ENCODE measurements at regions not wholly inside any gene's neighbourhood (a gene's known extent, or its start where the extent isn't known, plus 50 kb on each side); places are given as distances from the start of the nearest gene placed in this dataset.

DNA sequence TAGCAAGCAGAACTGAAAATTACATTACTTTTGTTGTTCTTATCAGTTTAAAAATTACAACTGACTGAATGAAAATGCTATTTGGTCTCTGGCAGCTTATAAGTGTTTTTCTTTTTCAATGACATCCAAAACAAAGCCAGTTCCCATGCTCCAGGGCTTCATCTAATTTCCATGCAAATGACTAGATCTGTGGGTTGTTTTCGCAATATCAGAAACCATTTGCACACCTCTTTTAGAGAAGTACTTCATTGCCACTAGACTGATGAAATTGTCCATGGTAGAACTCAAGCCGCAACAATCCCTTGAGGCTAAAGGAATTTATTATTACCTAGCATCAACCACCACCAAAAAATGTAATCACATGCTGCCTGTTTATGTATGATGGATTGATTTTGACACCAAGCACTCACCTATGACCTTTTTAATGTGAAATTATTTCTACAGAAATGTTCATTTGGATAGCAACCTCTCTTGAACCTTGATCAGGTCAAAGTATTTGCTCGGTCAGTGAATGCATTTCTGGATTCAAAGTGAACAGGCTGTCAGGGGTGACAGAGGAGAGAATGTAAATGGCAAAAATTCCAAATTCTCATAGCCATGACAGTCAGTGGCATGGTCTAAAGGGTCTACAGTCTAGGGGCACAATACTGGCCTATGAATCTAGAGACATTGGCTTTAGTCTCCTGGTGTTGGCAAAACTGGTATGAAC lies 769.3 kb downstream of the SORCS1 start:
- H3K9ac ChIP-seq (ENCODE audit: low read depth in 1 of 2, low read length in 2 of 2): no peak overlapping the region
- no peak overlapping the region for H3K27ac ChIP-seq (ENCODE audit: low read depth in 2 of 2, low read length in 2 of 2)
- H3K9me3 ChIP-seq (ENCODE audit: control insufficient read depth in 2 of 2, low read length in 2 of 2): no peaks in the 10 kb centered on the region
- no peaks in the 10 kb centered on the region for H3K4me1 ChIP-seq (ENCODE audit: control insufficient read depth in 2 of 2, insufficient read depth in 2 of 2, low read length in 2 of 2)
- H3K27me3 ChIP-seq (ENCODE audit: control insufficient read depth in 2 of 2, insufficient read depth in 2 of 2, low read length in 2 of 2): no peaks in the 10 kb centered on the region
- no peaks in the 10 kb centered on the region for H3K36me3 ChIP-seq (ENCODE audit: control insufficient read depth in 2 of 2, insufficient read depth in 2 of 2, low read length in 2 of 2)
- no peak overlapping the region for H3K4me3 ChIP-seq (ENCODE audit: low read length in 2 of 2)

- Histone ChIP-seq H3K9ac (ENCODE audit: low read depth in 1 of 2, low read length in 2 of 2) (no peak overlapping the region), H3K9me3 (ENCODE audit: control insufficient read depth in 2 of 2, low read length in 2 of 2) (no peaks in the 10 kb centered on the region), H3K4me1 (ENCODE audit: control insufficient read depth in 2 of 2, insufficient read depth in 2 of 2, low read length in 2 of 2) (no peaks in the 10 kb centered on the region), H3K4me3 (ENCODE audit: low read length in 2 of 2) (no peak overlapping the region), H3K27me3 (ENCODE audit: control insufficient read depth in 2 of 2, insufficient read depth in 2 of 2, low read length in 2 of 2) (no peaks in the 10 kb centered on the region), H3K27ac (ENCODE audit: low read depth in 2 of 2, low read length in 2 of 2) (no peak overlapping the region), H3K36me3 (ENCODE audit: control insufficient read depth in 2 of 2, insufficient read depth in 2 of 2, low read length in 2 of 2) (no peaks in the 10 kb centered on the region)
Measured at GRCh38 chr10:106392778-106393177, 771.7 kb downstream of the SORCS1 start.

DNA sequence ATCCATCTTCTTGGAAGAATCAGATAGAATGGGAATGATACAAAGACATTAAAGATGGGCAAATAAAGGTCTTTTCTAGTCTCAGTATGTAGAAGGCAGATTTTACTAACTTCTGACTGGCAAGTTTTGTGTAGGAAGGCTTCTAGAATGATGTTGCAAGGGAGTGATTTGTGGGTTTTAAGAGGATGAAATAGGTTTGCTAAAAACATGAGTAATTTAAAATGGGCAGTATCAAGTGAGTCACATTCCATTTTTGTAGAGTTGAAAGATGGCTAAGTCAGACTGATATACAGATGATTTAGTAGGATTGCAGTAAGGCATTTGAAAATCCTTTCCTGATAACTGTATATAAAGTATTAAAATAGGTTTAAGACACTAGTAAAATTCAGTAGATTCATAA lies 777.4 kb downstream of the SORCS1 start:
- Histone ChIP-seq H3K4me1 (ENCODE audit: control insufficient read depth in 2 of 2, insufficient read depth in 2 of 2, low read length in 2 of 2) (no peaks in the 10 kb centered on the region), H3K9me3 (ENCODE audit: control insufficient read depth in 2 of 2, low read length in 2 of 2) (no peaks in the 10 kb centered on the region), H3K36me3 (ENCODE audit: control insufficient read depth in 2 of 2, insufficient read depth in 2 of 2, low read length in 2 of 2) (no peaks in the 10 kb centered on the region), H3K9ac (ENCODE audit: low read depth in 1 of 2, low read length in 2 of 2) (no peak overlapping the region), H3K4me3 (ENCODE audit: low read length in 2 of 2) (no peak overlapping the region), H3K27ac (ENCODE audit: low read depth in 2 of 2, low read length in 2 of 2) (no peak overlapping the region), H3K27me3 (ENCODE audit: control insufficient read depth in 2 of 2, insufficient read depth in 2 of 2, low read length in 2 of 2) (no peaks in the 10 kb centered on the region)

DNA sequence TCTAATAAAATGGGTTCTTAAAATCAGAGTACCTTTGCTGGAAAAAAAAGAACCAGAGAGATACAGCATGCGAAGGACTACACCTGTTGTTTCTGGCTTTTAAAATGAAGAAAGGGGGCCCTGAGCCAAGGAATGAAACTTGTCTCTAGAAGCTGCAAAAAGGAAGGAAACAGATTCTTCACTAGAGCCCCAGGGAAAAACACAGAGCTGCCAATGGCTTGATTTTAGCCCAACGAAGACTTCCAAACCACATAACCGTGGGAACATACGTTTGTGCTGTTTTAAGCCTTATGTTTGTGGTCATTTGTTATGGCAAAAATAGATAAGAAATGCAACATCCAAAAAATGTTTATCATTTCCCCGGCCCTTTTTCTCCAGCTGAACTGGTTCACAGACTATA lies 780.0 kb downstream of the SORCS1 start:
- H3K27ac ChIP-seq (ENCODE audit: low read depth in 2 of 2, low read length in 2 of 2): no peak overlapping the region
- no peaks in the 10 kb centered on the region for H3K36me3 ChIP-seq (ENCODE audit: control insufficient read depth in 2 of 2, insufficient read depth in 2 of 2, low read length in 2 of 2)
- H3K27me3 ChIP-seq (ENCODE audit: control insufficient read depth in 2 of 2, insufficient read depth in 2 of 2, low read length in 2 of 2): no peaks in the 10 kb centered on the region
- no peaks in the 10 kb centered on the region for H3K9me3 ChIP-seq (ENCODE audit: control insufficient read depth in 2 of 2, low read length in 2 of 2)
- no peaks in the 10 kb centered on the region for H3K4me1 ChIP-seq (ENCODE audit: control insufficient read depth in 2 of 2, insufficient read depth in 2 of 2, low read length in 2 of 2)
- no peak overlapping the region for H3K9ac ChIP-seq (ENCODE audit: low read depth in 1 of 2, low read length in 2 of 2)
- H3K4me3 ChIP-seq (ENCODE audit: low read length in 2 of 2): no peak overlapping the region

GRCh38 chr10:106380706-106381105 lies 783.8 kb downstream of the SORCS1 start:
- Histone ChIP-seq H3K36me3 (ENCODE audit: control insufficient read depth in 2 of 2, insufficient read depth in 2 of 2, low read length in 2 of 2) (no peaks in the 10 kb centered on the region), H3K4me3 (ENCODE audit: low read length in 2 of 2) (no peak overlapping the region), H3K9me3 (ENCODE audit: control insufficient read depth in 2 of 2, low read length in 2 of 2) (no peaks in the 10 kb centered on the region), H3K4me1 (ENCODE audit: control insufficient read depth in 2 of 2, insufficient read depth in 2 of 2, low read length in 2 of 2) (no peaks in the 10 kb centered on the region), H3K9ac (ENCODE audit: low read depth in 1 of 2, low read length in 2 of 2) (no peak overlapping the region), H3K27me3 (ENCODE audit: control insufficient read depth in 2 of 2, insufficient read depth in 2 of 2, low read length in 2 of 2) (no peaks in the 10 kb centered on the region), H3K27ac (ENCODE audit: low read depth in 2 of 2, low read length in 2 of 2) (no peak overlapping the region)

DNA sequence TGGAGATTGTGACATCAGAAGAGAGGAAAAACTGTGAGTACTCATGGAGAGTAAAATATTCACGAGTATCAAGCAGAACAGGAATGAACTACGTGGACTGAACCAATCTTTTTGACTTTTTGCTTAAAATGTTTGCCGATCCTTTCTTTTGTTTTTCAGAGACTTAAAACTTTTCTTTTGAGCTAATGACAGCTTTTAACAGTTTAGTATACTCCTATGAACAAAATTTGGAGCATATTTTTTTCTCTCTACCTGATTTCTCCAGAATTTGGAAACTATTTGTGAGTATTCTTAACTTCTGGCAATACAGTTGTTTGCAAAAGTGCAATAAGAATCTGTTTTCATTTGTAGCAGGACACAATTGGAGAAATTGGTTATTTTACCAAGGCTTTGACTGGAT lies 786.3 kb downstream of the SORCS1 start:
- Histone ChIP-seq H3K4me3 (ENCODE audit: low read length in 2 of 2) (no peak overlapping the region), H3K9ac (ENCODE audit: low read depth in 1 of 2, low read length in 2 of 2) (no peak overlapping the region), H3K36me3 (ENCODE audit: control insufficient read depth in 2 of 2, insufficient read depth in 2 of 2, low read length in 2 of 2) (no peaks in the 10 kb centered on the region), H3K27ac (ENCODE audit: low read depth in 2 of 2, low read length in 2 of 2) (no peak overlapping the region), H3K27me3 (ENCODE audit: control insufficient read depth in 2 of 2, insufficient read depth in 2 of 2, low read length in 2 of 2) (no peaks in the 10 kb centered on the region), H3K9me3 (ENCODE audit: control insufficient read depth in 2 of 2, low read length in 2 of 2) (no peaks in the 10 kb centered on the region), H3K4me1 (ENCODE audit: control insufficient read depth in 2 of 2, insufficient read depth in 2 of 2, low read length in 2 of 2) (no peaks in the 10 kb centered on the region)

GRCh38 chr10:106370751-106371150 lies 793.8 kb downstream of the SORCS1 start:
- no peaks in the 10 kb centered on the region for H3K4me1 ChIP-seq (ENCODE audit: control insufficient read depth in 2 of 2, insufficient read depth in 2 of 2, low read length in 2 of 2)
- no peaks in the 10 kb centered on the region for H3K9me3 ChIP-seq (ENCODE audit: control insufficient read depth in 2 of 2, low read length in 2 of 2)
- no peak overlapping the region for H3K9ac ChIP-seq (ENCODE audit: low read depth in 1 of 2, low read length in 2 of 2)
- no peaks in the 10 kb centered on the region for H3K36me3 ChIP-seq (ENCODE audit: control insufficient read depth in 2 of 2, insufficient read depth in 2 of 2, low read length in 2 of 2)
- H3K27ac ChIP-seq (ENCODE audit: low read depth in 2 of 2, low read length in 2 of 2): no peak overlapping the region
- H3K4me3 ChIP-seq (ENCODE audit: low read length in 2 of 2): no peak overlapping the region
- no peaks in the 10 kb centered on the region for H3K27me3 ChIP-seq (ENCODE audit: control insufficient read depth in 2 of 2, insufficient read depth in 2 of 2, low read length in 2 of 2)

- Histone ChIP-seq H3K4me1 (ENCODE audit: control insufficient read depth in 2 of 2, insufficient read depth in 2 of 2, low read length in 2 of 2) (no peaks in the 10 kb centered on the region), H3K36me3 (ENCODE audit: control insufficient read depth in 2 of 2, insufficient read depth in 2 of 2, low read length in 2 of 2) (no peaks in the 10 kb centered on the region), H3K9ac (ENCODE audit: low read depth in 1 of 2, low read length in 2 of 2) (no peak overlapping the region), H3K27ac (ENCODE audit: low read depth in 2 of 2, low read length in 2 of 2) (no peak overlapping the region), H3K27me3 (ENCODE audit: control insufficient read depth in 2 of 2, insufficient read depth in 2 of 2, low read length in 2 of 2) (no peaks in the 10 kb centered on the region), H3K9me3 (ENCODE audit: control insufficient read depth in 2 of 2, low read length in 2 of 2) (peaks cover 0 to 2% of the 10 kb centered on the region in 2 donors), H3K4me3 (ENCODE audit: low read length in 2 of 2) (no peak overlapping the region)
Measured at GRCh38 chr10:106360870-106361269, 803.6 kb downstream of the SORCS1 start.

GRCh38 chr10:106355450-106355849 lies 809.1 kb downstream of the SORCS1 start:
- Histone ChIP-seq H3K4me1 (ENCODE audit: control insufficient read depth in 2 of 2, insufficient read depth in 2 of 2, low read length in 2 of 2) (no peaks in the 10 kb centered on the region), H3K9me3 (ENCODE audit: control insufficient read depth in 2 of 2, low read length in 2 of 2) (no peaks in the 10 kb centered on the region), H3K4me3 (ENCODE audit: low read length in 2 of 2) (no peak overlapping the region), H3K27ac (ENCODE audit: low read depth in 2 of 2, low read length in 2 of 2) (no peak overlapping the region), H3K36me3 (ENCODE audit: control insufficient read depth in 2 of 2, insufficient read depth in 2 of 2, low read length in 2 of 2) (no peaks in the 10 kb centered on the region), H3K27me3 (ENCODE audit: control insufficient read depth in 2 of 2, insufficient read depth in 2 of 2, low read length in 2 of 2) (no peaks in the 10 kb centered on the region), H3K9ac (ENCODE audit: low read depth in 1 of 2, low read length in 2 of 2) (no peak overlapping the region)

- H3K4me3 ChIP-seq (ENCODE audit: low read length in 2 of 2): no peak overlapping the region
- no peaks in the 10 kb centered on the region for H3K4me1 ChIP-seq (ENCODE audit: control insufficient read depth in 2 of 2, insufficient read depth in 2 of 2, low read length in 2 of 2)
- no peak overlapping the region for H3K27ac ChIP-seq (ENCODE audit: low read depth in 2 of 2, low read length in 2 of 2)
- H3K36me3 ChIP-seq (ENCODE audit: control insufficient read depth in 2 of 2, insufficient read depth in 2 of 2, low read length in 2 of 2): no peaks in the 10 kb centered on the region
- H3K9me3 ChIP-seq (ENCODE audit: control insufficient read depth in 2 of 2, low read length in 2 of 2): no peaks in the 10 kb centered on the region
- H3K9ac ChIP-seq (ENCODE audit: low read depth in 1 of 2, low read length in 2 of 2): no peak overlapping the region
- no peaks in the 10 kb centered on the region for H3K27me3 ChIP-seq (ENCODE audit: control insufficient read depth in 2 of 2, insufficient read depth in 2 of 2, low read length in 2 of 2)
Measured at GRCh38 chr10:106348933-106349332, 815.6 kb downstream of the SORCS1 start.

DNA sequence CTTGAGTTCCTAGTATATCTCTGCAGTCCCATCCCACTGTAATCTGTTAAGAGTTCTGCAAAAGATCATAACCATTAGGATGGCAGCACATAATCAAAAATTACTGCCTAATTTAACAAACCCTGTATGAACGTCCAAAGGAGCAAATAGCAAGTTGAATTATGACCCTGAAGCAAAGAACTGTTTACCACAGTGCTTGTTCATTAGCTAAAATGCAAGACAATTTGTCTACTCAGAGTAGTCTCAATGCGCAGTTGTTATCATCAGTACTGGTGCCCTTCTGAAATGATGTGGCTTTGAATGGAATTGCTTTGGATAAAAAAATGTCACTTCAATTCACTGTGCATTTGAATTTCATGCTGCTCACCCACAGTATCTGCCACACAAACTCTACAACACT lies 817.0 kb downstream of the SORCS1 start:
- no peaks in the 10 kb centered on the region for H3K4me1 ChIP-seq (ENCODE audit: control insufficient read depth in 2 of 2, insufficient read depth in 2 of 2, low read length in 2 of 2)
- no peaks in the 10 kb centered on the region for H3K9me3 ChIP-seq (ENCODE audit: control insufficient read depth in 2 of 2, low read length in 2 of 2)
- H3K27me3 ChIP-seq (ENCODE audit: control insufficient read depth in 2 of 2, insufficient read depth in 2 of 2, low read length in 2 of 2): no peaks in the 10 kb centered on the region
- no peak overlapping the region for H3K27ac ChIP-seq (ENCODE audit: low read depth in 2 of 2, low read length in 2 of 2)
- no peak overlapping the region for H3K4me3 ChIP-seq (ENCODE audit: low read length in 2 of 2)
- H3K36me3 ChIP-seq (ENCODE audit: control insufficient read depth in 2 of 2, insufficient read depth in 2 of 2, low read length in 2 of 2): no peaks in the 10 kb centered on the region
- no peak overlapping the region for H3K9ac ChIP-seq (ENCODE audit: low read depth in 1 of 2, low read length in 2 of 2)

All from mucosa of rectum (tissue), 2 donors.